GM23338 (cell line): ENCODE measurements at regions not wholly inside any gene's neighbourhood (a gene's known extent, or its start where the extent isn't known, plus 50 kb on each side); places are given as distances from the start of the nearest gene placed in this dataset.

Experiments
- CREB1 ChIP-seq: fragments of 250-450 bp; sonication (Bioruptor Pico); IDR thresholded peaks from 2 replicates; pipeline ENCODE4 v1.5.0; 2020; ENCODE audit warnings: low read depth, mild to moderate bottlenecking, moderate library complexity
- CTCF ChIP-seq, 2 experiments: fragments of 200-600 bp in 1 of 2; sonication (generic) in 1 of 2; conservative IDR thresholded peaks; 2 replicates each; pipeline versions ENCODE4 v1.5.1 to v1.6.1; 2016 to 2017; ENCODE audit warnings: antibody characterized with exemption in 2 of 2, low read depth in 2 of 2, mild to moderate bottlenecking in 2 of 2, moderate library complexity in 1 of 2
- ETS1 ChIP-seq: IDR thresholded peaks from 2 replicates; pipeline ENCODE4 v1.6.1; 2016; ENCODE audit warnings: antibody characterized with exemption
- EZH2 ChIP-seq: fragments of 200-600 bp; sonication (generic); IDR thresholded peaks from one replicate; pipeline ENCODE4 v1.8.0; 2017; ENCODE audit warnings: antibody characterized with exemption, mild to moderate bottlenecking, low read depth; ENCODE audit not compliant: unreplicated experiment
- EZH2phosphoT487 ChIP-seq: fragments of 200-600 bp; sonication (generic); IDR thresholded peaks from one replicate; pipeline ENCODE4 v1.8.1; 2018; ENCODE audit warnings: antibody characterized with exemption; ENCODE audit not compliant: unreplicated experiment
- NANOG ChIP-seq: IDR thresholded peaks from 2 replicates; pipeline ENCODE4 v1.6.1; 2016; ENCODE audit warnings: antibody characterized with exemption, borderline replicate concordance
- POLR2AphosphoS5 ChIP-seq: IDR thresholded peaks from 2 replicates; pipeline ENCODE4 v1.6.1; 2016; ENCODE audit warnings: antibody characterized with exemption, low read depth
- REST ChIP-seq: IDR thresholded peaks from one replicate; pipeline ENCODE4 v1.6.1; 2018; ENCODE audit warnings: antibody characterized with exemption; ENCODE audit not compliant: unreplicated experiment
- STAT1 ChIP-seq: IDR thresholded peaks from one replicate; pipeline ENCODE4 v1.6.1; 2016; ENCODE audit warnings: antibody characterized with exemption; ENCODE audit not compliant: unreplicated experiment
- ZNF114 ChIP-seq: fragments of 250-450 bp; sonication (Bioruptor Pico); IDR thresholded peaks from 2 replicates; pipeline ENCODE4 v1.5.0; 2020; ENCODE audit warnings: mild to moderate bottlenecking, moderate library complexity
- ZNF331 ChIP-seq: fragments of 250-450 bp; sonication (Bioruptor Pico); IDR thresholded peaks from 2 replicates; pipeline ENCODE4 v1.5.0; 2020; ENCODE audit warnings: low read depth, mild to moderate bottlenecking, moderate library complexity

GRCh38 chr9:129285979-129286772 lies 108.1 kb upstream of the IER5L start:
- no peak for TF ChIP-seq CTCF (conservative IDR thresholded peaks at IDR 0.05; ENCODE audit: low read depth in 2 of 2)
- TF ChIP-seq ZNF114 (CRISPR knock-in tag) = no peak
- TF ChIP-seq REST = no peak
- no peak for TF ChIP-seq EZH2
- TF ChIP-seq POLR2AphosphoS5 = no peak
- no peak for TF ChIP-seq EZH2phosphoT487
- no peak for TF ChIP-seq CREB1 (CRISPR knock-in tag)
- TF ChIP-seq ETS1 = no peak
- TF ChIP-seq ZNF331 = no peak
- no peak for TF ChIP-seq NANOG
- TF ChIP-seq STAT1 = no peak
